ENCODE measurements at regions not wholly inside any gene's neighbourhood (a gene's known extent, or its start where the extent isn't known, plus 50 kb on each side); places are given as distances from the start of the nearest gene placed in this dataset.

GRCh38 chr1:219415433-219415832 is 197.5 kb downstream of the ZC3H11B start:
- no peak for TF ChIP-seq AR (CRISPR knock-in tag; IDR thresholded peaks at IDR 0.05)
- TF ChIP-seq ZNF121 (CRISPR knock-in tag; IDR thresholded peaks at IDR 0.05) = no peak
- no peak for TF ChIP-seq CTCF (IDR thresholded peaks at IDR 0.05)
- TF ChIP-seq ZNF138 (CRISPR knock-in tag; conservative IDR thresholded peaks at IDR 0.05) = no peak
- TF ChIP-seq SMAD3 (CRISPR knock-in tag; IDR thresholded peaks at IDR 0.05; ENCODE audit: borderline replicate concordance) = no peak
- no peak for TF ChIP-seq ERG (CRISPR knock-in tag; IDR thresholded peaks at IDR 0.05)
- TF ChIP-seq, protein P1, sequence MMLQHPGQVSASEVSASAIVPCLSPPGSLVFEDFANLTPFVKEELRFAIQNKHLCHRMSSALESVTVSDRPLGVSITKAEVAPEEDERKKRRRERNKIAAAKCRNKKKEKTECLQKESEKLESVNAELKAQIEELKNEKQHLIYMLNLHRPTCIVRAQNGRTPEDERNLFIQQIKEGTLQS (CRISPR knock-in tag; conservative IDR thresholded peaks at IDR 0.05) = no peak
- no peak for TF ChIP-seq JUN (CRISPR knock-in tag; IDR thresholded peaks at IDR 0.05)
